GM23248 (cell line): ENCODE measurements at regions not wholly inside any gene's neighbourhood (a gene's known extent, or its start where the extent isn't known, plus 50 kb on each side); places are given as distances from the start of the nearest gene placed in this dataset.

ENCODE experiments used
- DNase-seq: peaks from one replicate; pipeline ENCODE4 v3.0.0-alpha.2; 2015
- H2AFZ ChIP-seq: fragments of 200-600 bp; sonication (generic); 2 replicates; pipeline ENCODE4 v1.6.1; 2016; ENCODE audit warnings: antibody characterized with exemption
- H3F3A ChIP-seq: fragments of 200-600 bp; sonication (generic); 2 replicates; pipeline ENCODE4 v1.6.1; 2016; ENCODE audit warnings: mild to moderate bottlenecking, antibody characterized with exemption, mixed run types; ENCODE audit not compliant: insufficient read depth
- H3K27ac ChIP-seq: fragments of 200-600 bp; sonication (generic); 2 replicates; pipeline ENCODE4 v1.5.1; 2016; ENCODE audit warnings: mild to moderate bottlenecking
- H3K27me3 ChIP-seq: fragments of 200-600 bp; sonication (generic); replicated peaks from 2 replicates; pipeline ENCODE4 v1.6.1; 2016; ENCODE audit warnings: mild to moderate bottlenecking; ENCODE audit not compliant: insufficient read depth
- H3K36me3 ChIP-seq: fragments of 200-600 bp; sonication (generic); 2 replicates; pipeline ENCODE4 v1.6.1; 2016; ENCODE audit warnings: low read depth, mild to moderate bottlenecking
- H3K4me1 ChIP-seq: fragments of 200-600 bp; sonication (generic); 2 replicates; pipeline ENCODE4 v1.6.1; 2016; ENCODE audit warnings: mild to moderate bottlenecking; ENCODE audit not compliant: insufficient read depth
- H3K4me2 ChIP-seq: fragments of 200-600 bp; sonication (generic); one replicate; pipeline ENCODE4 v1.6.1; 2016; ENCODE audit warnings: mild to moderate bottlenecking; ENCODE audit not compliant: unreplicated experiment
- H3K4me3 ChIP-seq: fragments of 200-600 bp; sonication (generic); 2 replicates; pipeline ENCODE4 v1.5.1; 2016; ENCODE audit warnings: mild to moderate bottlenecking
- H3K79me2 ChIP-seq: fragments of 200-600 bp; sonication (generic); 2 replicates; pipeline ENCODE4 v1.6.1; 2016; ENCODE audit warnings: mild to moderate bottlenecking; ENCODE audit not compliant: insufficient read depth
- H3K9ac ChIP-seq: fragments of 200-600 bp; sonication (generic); 2 replicates; pipeline ENCODE4 v1.6.1; 2016; ENCODE audit warnings: mild to moderate bottlenecking
- H3K9me2 ChIP-seq: fragments of 200-600 bp; sonication (generic); 2 replicates; pipeline ENCODE4 v1.6.1; 2016; ENCODE audit warnings: mixed run types, mild to moderate bottlenecking, moderate library complexity; ENCODE audit not compliant: insufficient read depth
- H3K9me3 ChIP-seq: fragments of 200-600 bp; sonication (generic); one replicate; pipeline ENCODE4 v1.6.1; 2017; ENCODE audit warnings: low read depth
- H4K20me1 ChIP-seq: fragments of 200-600 bp; sonication (generic); 2 replicates; pipeline ENCODE4 v1.6.0; 2016; ENCODE audit not compliant: insufficient read depth
- EZH2 ChIP-seq: fragments of 200-600 bp; sonication (generic); IDR thresholded peaks from 2 replicates; pipeline ENCODE4 v1.6.1; 2018; ENCODE audit warnings: antibody characterized with exemption, mild to moderate bottlenecking; ENCODE audit not compliant: insufficient read depth, poor library complexity, severe bottlenecking
- EZH2phosphoT487 ChIP-seq: fragments of 200-600 bp; sonication (generic); IDR thresholded peaks from 2 replicates; pipeline ENCODE4 v1.6.1; 2018; ENCODE audit warnings: antibody characterized with exemption, moderate library complexity, mild to moderate bottlenecking, low read depth; ENCODE audit not compliant: insufficient read depth
- WGBS, 2 experiments: methylation state at CpG; one replicate each; pipeline ENCODE4 v1.1.6; 2015 to 2017; ENCODE audit warnings: low lambda C conversion rate in 2 of 2, low coverage in 1 of 2; ENCODE audit errors: missing lambda C conversion rate in 2 of 2; 5-methylcytosine and 5-hydroxymethylcytosine counted together
- in situ Hi-C: fragments of 300-500 bp; cut with MboI; formaldehyde crosslinking; loops from 2 replicates; pipeline ENCODE4 v1.15.0; 2020

DNA sequence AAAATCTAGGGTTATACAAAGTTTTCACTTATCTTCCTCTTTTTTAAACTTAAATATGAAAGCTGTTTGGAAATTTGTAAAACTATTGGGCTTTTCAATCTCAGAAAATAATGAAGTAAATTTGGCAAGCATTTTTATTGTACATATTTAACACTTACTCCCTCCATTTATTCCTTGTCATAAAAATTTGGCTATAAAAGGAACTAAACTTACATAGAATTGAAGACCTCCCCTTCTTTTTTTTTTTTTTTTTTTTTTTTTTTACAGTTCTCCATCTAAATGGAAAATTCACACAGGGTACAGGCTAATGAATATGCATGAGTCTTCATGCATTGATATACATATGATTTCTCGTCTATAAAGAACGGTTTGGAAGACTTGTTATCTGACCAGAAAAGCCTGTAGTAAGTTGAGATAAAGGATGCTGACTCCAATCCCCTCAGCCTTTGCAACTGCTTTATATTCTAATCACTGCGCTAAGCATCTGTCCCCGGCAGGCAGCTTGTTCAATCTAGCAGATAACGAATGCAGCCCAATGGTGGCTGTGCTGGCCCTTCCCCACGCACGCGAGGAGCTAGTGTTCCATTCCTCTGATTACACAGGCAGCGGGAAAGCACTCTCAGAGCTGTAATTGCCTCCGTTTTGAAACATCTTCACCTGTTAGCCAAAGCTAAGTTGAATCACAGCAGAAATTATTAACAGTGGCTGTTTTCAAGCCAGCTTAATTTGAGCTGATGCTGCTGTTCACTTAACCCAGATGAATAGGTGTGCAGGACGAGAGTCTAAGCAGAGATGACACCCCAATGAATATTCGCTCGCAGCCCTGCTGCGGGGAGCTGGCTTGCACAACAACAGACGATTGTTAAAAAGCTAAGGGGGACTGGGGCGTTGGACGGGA, 453.8 kb upstream of the ZNF608 start:
- Histone ChIP-seq H3K9me2 (no peaks in the 10 kb centered on the region), H3K9me3 (no peaks in the 10 kb centered on the region), H3K27ac (no peak overlapping the region), H3K9ac (no peak overlapping the region), H2AFZ (peak overlapping the region; percentile 62), H3K4me1 (0 out of 2 replicates have a peak, but pooled peaks cover 4% of the 10 kb centered on the region), H3K79me2 (no peaks in the 10 kb centered on the region), H3K27me3 (no peaks in the 10 kb centered on the region), H3K4me3 (peak overlapping the region; percentile 53), H3K4me2 (peak overlapping the region; percentile 48), H4K20me1 (no peaks in the 10 kb centered on the region), H3F3A (no peaks in the 10 kb centered on the region), H3K36me3 (no peaks in the 10 kb centered on the region)
- in situ Hi-C loops = no loop called here
- TF ChIP-seq EZH2 = no peak
- no peak for TF ChIP-seq EZH2phosphoT487
- peak; percentile 20 for DNase-seq
- 26% methylated on average over 17 of the region's 17 CpGs for WGBS, 2 experiments

DNA sequence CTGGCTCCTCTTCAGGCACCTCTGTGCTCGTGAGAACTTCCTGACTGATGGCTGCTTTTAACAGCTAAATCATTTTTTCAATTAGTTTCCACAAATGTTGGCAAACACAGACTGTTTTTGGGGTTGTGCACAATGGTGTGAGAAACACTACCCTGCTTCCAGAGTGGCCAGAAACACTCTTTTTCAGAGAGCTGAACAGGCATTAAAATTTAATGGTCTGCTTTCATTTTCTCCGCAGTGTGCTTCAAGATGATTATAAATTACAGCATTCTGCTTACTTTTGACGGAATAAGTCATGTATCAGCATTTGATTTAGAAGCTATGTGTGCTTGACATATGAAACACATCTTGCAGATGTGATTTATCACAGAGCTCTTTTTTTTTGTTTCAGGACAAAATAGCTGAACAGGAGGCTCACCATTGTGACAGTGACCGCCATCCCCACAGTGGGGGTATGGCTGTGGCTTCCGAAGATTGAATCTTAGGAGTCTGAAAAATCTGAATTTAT, 454.5 kb upstream of the ZNF608 start:
- TF ChIP-seq EZH2 (no peak), EZH2phosphoT487 (no peak)
- peak overlapping the region; percentile 48 for H3K4me2 ChIP-seq
- no peaks in the 10 kb centered on the region for H3K36me3 ChIP-seq
- H3K4me3 ChIP-seq = peak overlapping the region; percentile 53
- no peak for DNase-seq
- H3K9me2 ChIP-seq = no peaks in the 10 kb centered on the region
- H3K27ac ChIP-seq = no peak overlapping the region
- H3K27me3 ChIP-seq = no peaks in the 10 kb centered on the region
- WGBS, 2 experiments = 54 to 67% methylated on average over 5 of the region's 5 CpGs
- peak overlapping the region; percentile 62 for H2AFZ ChIP-seq
- H3K4me1 ChIP-seq = 0 out of 2 replicates have a peak, but pooled peaks cover 4% of the 10 kb centered on the region
- no peak overlapping the region for H3K9ac ChIP-seq
- H3K79me2 ChIP-seq = no peaks in the 10 kb centered on the region
- in situ Hi-C loops = no loop called here
- no peaks in the 10 kb centered on the region for H3K9me3 ChIP-seq
- H3F3A ChIP-seq = no peaks in the 10 kb centered on the region
- H4K20me1 ChIP-seq = no peaks in the 10 kb centered on the region

DNA sequence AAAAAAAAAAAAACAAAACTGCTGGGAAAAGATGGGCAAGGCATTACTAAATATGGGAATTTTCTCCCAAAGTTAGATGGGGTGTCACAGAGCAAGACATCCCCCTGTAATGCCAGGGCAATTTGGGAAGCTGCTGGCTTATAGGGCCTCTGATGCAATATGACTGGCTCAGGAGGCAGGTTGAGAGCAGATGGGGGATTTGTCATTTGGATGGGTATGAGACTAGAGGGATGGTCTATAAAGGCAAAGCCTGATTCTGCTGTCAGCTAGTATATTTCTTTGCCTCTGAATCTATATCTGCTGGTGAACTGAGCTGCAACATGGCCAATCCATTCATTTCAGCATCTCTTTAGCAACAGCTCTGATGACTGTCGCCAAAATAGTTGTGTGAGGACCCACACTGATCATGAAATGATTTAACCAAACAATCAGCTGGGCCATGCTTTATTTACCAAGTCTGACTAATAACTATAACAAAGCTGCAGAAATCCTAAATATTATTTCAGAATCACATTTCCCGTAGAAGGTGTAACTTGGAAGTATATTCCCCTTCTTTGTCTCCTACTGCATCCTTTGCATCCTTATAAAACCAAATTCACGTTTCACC, 455.1 kb upstream of the ZNF608 start:
- H3K4me1 ChIP-seq = 0 out of 2 replicates have a peak, but pooled peaks cover 4% of the 10 kb centered on the region
- no peak overlapping the region for H3K27ac ChIP-seq
- no peaks in the 10 kb centered on the region for H3K79me2 ChIP-seq
- H3K27me3 ChIP-seq = no peaks in the 10 kb centered on the region
- H3K36me3 ChIP-seq = no peaks in the 10 kb centered on the region
- no peak overlapping the region for H3K4me3 ChIP-seq
- H3K9ac ChIP-seq = no peak overlapping the region
- H3K9me3 ChIP-seq = no peaks in the 10 kb centered on the region
- H2AFZ ChIP-seq = no peak overlapping the region
- H3K9me2 ChIP-seq = no peaks in the 10 kb centered on the region
- no peak for DNase-seq
- no peaks in the 10 kb centered on the region for H3F3A ChIP-seq
- H4K20me1 ChIP-seq = no peaks in the 10 kb centered on the region
- WGBS, 2 experiments = 94 to 97% methylated on average over 3 of the region's 3 CpGs
- in situ Hi-C loops = no loop called here
- TF ChIP-seq EZH2 (no peak), EZH2phosphoT487 (no peak)
- no peak overlapping the region for H3K4me2 ChIP-seq

DNA sequence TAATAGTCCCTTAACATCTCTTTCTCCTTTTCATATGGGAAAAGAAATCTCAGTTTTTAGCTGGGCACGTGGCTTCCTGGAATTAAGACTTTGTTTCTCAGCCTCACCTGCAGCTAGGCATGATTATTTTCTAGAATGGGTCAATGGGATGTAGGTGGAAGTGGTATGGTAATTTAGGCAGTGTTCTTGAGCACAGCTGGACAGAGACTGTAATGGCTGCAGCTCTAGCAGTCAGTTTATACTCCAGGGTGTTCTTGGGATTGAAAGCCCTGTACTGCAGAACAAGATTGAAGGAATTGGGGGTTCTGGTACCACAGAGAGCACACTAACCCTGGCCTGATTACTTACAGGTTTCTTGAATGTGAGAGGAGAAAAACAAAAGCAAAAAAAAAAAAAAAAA, 455.9 kb upstream of the ZNF608 start:
- WGBS, 2 experiments = 96 to 100% methylated on average over 1 of the region's 1 CpG
- Histone ChIP-seq H3K27me3 (no peaks in the 10 kb centered on the region), H3K9ac (no peak overlapping the region), H3K79me2 (no peaks in the 10 kb centered on the region), H3K4me1 (0 out of 2 replicates have a peak, but pooled peaks cover 4% of the 10 kb centered on the region), H3F3A (no peaks in the 10 kb centered on the region), H3K36me3 (no peaks in the 10 kb centered on the region), H3K9me2 (no peaks in the 10 kb centered on the region), H4K20me1 (no peaks in the 10 kb centered on the region), H3K9me3 (no peaks in the 10 kb centered on the region), H3K4me3 (no peak overlapping the region), H3K4me2 (no peak overlapping the region), H2AFZ (no peak overlapping the region), H3K27ac (no peak overlapping the region)
- no peak for DNase-seq
- in situ Hi-C loops = no loop called here
- TF ChIP-seq EZH2 = no peak
- TF ChIP-seq EZH2phosphoT487 = no peak
